Activated naive CD4-positive, alpha-beta T cell treated with anti-CD3 and anti-CD28 coated beads, Interleukin-2, amount 50 U/mL, for 72 hours (primary cell): ENCODE measurements at regions not wholly inside any gene's neighbourhood (a gene's known extent, or its start where the extent isn't known, plus 50 kb on each side); places are given as distances from the start of the nearest gene placed in this dataset.

Experiments used
- ATAC-seq, 2 donors: fragments of 150-1000 bp; cut with Tn5 transposase; 2 replicates each; pipeline ENCODE4 v1.10.0; 2021; ENCODE audit warnings: mild to moderate bottlenecking in 2 of 2, moderate library complexity in 2 of 2
- DNase-seq, 2 donors: peaks; one replicate each; pipeline ENCODE4 v3.0.0; 2021 to 2022; ENCODE audit warnings: low spot score in 2 of 2
- H3K27ac Mint-ChIP-seq, 2 donors: one replicate each; pipeline ENCODE4 v1.8.0; 2022; ENCODE audit warnings: mild to moderate bottlenecking in 2 of 2, mixed read lengths in 2 of 2
- H3K36me3 Mint-ChIP-seq, 2 donors: one replicate each; pipeline ENCODE4 v1.8.0; 2022; ENCODE audit warnings: mixed read lengths in 2 of 2
- H3K9me3 Mint-ChIP-seq, 2 donors: one replicate each; pipeline ENCODE4 v1.8.0; 2022; ENCODE audit warnings: mixed read lengths in 2 of 2

DNA sequence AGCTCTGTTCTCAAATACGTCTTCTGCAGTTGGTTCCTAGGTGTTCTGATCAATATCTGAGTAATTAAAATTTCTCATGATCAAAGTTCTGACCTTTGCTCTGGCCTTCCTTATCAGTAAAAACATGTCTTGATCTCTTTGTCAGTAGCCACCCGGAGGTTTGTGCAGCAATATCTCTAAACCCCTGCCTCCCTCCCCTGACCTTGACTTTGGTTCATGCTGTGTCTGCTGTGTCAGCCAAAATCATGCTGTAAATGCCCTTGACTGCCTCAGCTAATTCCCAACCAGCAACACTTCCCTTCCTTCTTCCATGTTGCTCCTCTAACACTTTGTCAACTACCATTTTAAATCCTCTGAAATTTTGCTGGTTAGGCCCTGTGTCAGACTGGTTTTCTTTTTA is 424.7 kb downstream of the FAM181B start:
- H3K27ac Mint-ChIP-seq, result no peak overlapping the region
- ATAC-seq, result no peak
- H3K9me3 Mint-ChIP-seq, result no peaks in the 10 kb centered on the region
- no peak for DNase-seq
- no peaks in the 10 kb centered on the region for H3K36me3 Mint-ChIP-seq

DNA sequence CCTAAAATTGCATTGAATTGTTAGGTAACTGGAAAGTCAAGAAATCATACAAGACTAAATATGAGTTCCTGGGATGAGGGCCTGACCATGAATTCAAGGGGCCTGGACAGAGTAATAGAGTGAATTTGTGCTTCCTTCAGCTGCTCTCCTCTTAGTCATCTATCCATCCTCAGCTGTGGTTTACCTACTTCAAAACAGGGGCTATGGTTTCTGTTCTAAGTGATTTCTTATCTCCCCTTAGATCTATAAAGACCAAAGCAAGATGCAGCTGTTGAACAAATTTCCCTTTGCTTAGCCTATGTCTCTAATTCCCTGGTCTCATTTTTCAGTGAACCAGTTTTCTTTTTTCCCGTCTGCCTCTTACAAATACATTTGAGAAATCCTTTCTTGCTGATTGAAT is 428.5 kb downstream of the FAM181B start:
- DNase-seq, result no peak
- no peak overlapping the region for H3K27ac Mint-ChIP-seq
- H3K36me3 Mint-ChIP-seq, result no peaks in the 10 kb centered on the region
- ATAC-seq, result no peak
- peaks cover 0 to 4% of the 10 kb centered on the region in 2 donors for H3K9me3 Mint-ChIP-seq

DNA sequence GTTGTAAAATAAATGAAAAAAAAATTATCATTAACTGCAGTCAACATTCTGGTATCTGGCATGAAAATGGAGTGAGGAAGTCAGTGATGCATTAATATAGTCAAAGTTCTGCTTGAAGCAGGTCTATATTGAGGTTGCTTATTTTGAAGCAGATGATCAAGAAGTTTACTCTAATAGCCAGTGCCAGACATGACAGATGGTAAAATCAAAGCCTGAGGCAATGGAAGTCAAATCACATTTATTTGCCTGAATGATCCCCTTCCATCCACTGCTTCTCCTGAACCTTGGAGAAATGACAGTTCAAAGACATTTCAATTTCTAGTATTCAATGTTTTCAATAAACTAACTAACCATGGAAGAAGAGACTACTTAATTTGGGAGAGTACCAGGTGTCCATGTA is 430.0 kb downstream of the FAM181B start:
- DNase-seq (no peak), ATAC-seq (no peak)
- Mint-ChIP-seq H3K36me3 (no peaks in the 10 kb centered on the region), H3K27ac (no peak overlapping the region), H3K9me3 (peaks cover 0 to 4% of the 10 kb centered on the region in 2 donors)

DNA sequence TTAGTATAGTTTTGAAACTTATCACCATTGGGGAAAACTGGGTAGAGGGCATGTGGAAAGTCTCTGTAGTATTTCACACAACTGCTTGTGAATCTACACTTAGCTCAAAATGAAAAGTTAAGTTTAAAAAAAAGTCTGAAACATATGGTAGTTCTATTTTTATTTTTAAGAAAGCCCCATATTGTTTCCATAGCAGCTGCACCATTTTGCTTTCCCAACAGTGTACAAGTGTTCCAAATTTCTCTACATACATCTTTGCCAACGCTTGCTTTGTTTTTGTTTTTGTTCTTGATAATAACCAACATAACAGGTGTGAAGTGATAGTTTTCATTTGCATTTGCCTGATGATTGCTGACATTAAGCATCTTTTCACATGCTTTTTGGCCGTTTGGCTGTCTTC is 445.2 kb downstream of the FAM181B start:
- DNase-seq (no peak), ATAC-seq (no peak)
- Mint-ChIP-seq H3K36me3 (no peaks in the 10 kb centered on the region), H3K9me3 (peaks cover 3 to 4% of the 10 kb centered on the region in 2 donors), H3K27ac (no peak overlapping the region)

DNA sequence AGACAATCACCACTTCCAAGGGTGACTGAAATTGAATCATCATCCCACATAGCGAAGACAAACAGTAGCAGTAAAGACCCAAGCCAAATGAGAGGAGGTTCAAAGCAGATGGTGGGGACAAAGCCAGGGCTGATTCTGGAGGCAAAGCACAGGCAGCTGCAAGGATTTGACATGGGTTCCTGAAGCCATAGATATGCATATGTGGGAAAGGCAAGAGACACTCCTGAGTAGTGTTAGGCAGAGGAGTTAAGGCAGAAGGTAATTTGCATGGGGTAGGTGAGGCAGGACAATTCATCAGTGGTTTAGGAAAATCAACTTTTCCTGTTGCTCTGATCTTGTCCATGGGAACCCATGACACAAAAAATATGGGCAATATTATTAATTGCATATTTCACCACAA is 462.8 kb downstream of the FAM181B start:
- Mint-ChIP-seq H3K27ac (no peak overlapping the region), H3K36me3 (no peaks in the 10 kb centered on the region), H3K9me3 (no peaks in the 10 kb centered on the region)
- DNase-seq, result no peak
- no peak for ATAC-seq

DNA sequence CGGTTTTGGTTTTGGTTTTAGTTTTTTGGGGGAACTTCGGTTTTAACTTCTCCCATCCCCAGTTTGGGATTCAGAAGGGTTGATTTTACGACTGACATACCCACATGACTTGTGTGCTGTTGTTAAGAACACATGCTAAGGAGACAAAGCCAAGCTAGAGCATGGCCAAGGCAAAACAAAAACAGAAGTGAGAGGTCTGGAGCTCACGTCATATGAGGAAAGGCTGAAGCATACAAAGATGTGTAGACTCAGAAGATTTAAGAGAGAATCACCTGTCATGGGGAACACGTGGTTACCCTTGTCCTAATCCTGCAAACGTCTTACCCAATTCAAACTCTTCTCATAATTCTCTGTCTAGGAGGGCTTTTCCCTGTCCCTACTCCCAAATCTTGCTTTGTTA is 465.0 kb downstream of the FAM181B start:
- DNase-seq (no peak), ATAC-seq (no peak)
- H3K9me3 Mint-ChIP-seq, result no peaks in the 10 kb centered on the region
- no peak overlapping the region for H3K27ac Mint-ChIP-seq
- no peaks in the 10 kb centered on the region for H3K36me3 Mint-ChIP-seq

DNA sequence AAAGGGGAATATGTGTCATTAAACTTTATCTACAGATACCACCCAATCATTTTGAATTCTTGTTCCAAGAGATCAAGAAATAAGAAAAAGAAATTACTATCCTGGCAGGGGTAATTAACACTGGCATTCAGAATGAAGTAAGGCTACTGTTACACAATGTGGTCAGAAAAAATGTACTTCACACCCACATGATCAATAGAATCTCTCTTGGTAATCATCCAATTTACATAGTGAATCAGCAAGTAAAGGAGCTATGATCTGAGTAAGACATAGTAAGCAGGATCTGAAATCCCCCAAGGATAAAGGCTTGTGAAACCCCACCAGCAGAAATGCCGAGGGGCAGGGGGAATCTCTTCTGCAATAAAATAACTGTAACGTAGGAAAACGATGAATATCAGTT is 466.5 kb downstream of the FAM181B start:
- H3K9me3 Mint-ChIP-seq, result no peaks in the 10 kb centered on the region
- no peak for ATAC-seq
- DNase-seq, result no peak
- no peaks in the 10 kb centered on the region for H3K36me3 Mint-ChIP-seq
- no peak overlapping the region for H3K27ac Mint-ChIP-seq

DNA sequence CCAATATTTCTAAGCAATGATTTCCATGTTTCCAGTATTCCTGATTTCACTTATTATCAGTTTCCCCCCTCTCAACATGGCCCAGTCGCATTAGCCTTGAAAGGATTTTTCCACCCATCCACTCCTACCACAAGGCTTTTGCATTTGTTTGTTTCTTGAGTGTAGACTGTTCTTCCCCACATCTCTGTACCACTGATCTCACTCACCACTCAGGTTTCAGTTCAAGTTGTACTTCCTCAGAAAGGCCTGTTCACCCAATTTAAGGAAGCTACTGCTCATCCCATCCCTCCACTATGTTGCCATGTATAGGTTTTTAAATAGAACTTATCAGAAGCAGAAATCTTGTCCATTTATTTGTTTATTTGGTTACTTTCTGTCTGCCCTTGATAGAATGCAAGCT is 472.3 kb downstream of the FAM181B start:
- no peak for ATAC-seq
- Mint-ChIP-seq H3K36me3 (no peaks in the 10 kb centered on the region), H3K9me3 (no peaks in the 10 kb centered on the region), H3K27ac (no peak overlapping the region)
- DNase-seq, result no peak

DNA sequence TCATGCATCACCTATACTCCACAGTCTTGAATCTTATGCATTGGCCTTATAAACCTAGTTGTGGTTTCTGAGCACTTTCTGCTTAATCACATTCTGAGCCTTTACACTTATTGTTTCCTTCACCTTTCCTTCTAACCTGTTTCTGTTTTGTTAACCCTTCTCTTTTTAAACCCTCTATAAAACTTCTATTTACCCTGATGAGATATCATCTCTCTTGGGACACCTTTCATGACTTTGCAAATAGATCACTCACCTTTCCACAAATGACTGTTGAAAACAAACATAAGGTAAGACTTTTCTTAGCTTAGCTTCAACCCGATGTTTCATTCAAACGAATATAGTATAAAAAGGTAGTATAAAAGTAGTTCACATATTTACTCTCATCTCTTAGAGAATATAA is 483.6 kb downstream of the FAM181B start:
- no peak for DNase-seq
- no peaks in the 10 kb centered on the region for H3K9me3 Mint-ChIP-seq
- ATAC-seq, result no peak
- no peaks in the 10 kb centered on the region for H3K36me3 Mint-ChIP-seq
- no peak overlapping the region for H3K27ac Mint-ChIP-seq

DNA sequence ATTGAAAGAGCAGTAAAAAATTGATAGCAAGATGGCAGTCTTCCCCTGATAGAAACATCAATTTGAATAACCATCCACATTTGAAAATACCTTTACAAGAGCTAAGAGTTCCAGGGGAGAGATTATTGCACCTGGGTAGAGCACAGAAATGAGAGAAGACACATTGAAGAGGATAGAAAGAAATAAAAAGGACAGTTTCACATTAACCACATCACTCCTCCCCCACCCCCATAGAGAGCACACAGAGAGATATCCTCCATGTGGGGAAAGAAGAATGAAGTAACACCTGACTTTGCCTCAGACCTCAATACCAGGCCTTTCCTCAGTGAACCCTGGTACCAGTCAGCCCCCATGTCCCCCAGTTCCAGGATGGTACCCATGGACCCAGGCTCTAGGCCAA is 486.7 kb downstream of the FAM181B start:
- Mint-ChIP-seq H3K36me3 (no peaks in the 10 kb centered on the region), H3K27ac (no peak overlapping the region), H3K9me3 (no peaks in the 10 kb centered on the region)
- no peak for ATAC-seq
- DNase-seq, result no peak

DNA sequence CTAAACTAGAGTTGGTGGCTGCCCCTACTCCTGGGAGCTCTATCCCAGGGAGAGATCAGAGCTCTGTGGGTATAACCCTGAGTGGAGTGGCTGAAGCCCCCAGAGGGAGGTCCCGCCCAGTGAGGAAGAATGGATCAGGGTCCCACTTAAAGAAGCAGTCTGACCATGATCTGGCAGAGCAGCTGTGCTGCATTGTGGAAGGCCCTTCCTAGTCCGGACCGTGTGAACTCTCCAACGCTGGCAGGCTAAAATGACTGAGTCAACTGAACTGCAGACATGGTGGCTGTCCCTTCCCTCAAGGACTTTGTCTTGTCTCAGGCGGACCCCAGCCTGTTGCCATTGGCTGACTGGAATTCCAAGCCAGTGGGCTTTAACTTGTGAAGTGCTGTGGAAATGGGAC is 494.2 kb downstream of the FAM181B start:
- Mint-ChIP-seq H3K9me3 (no peaks in the 10 kb centered on the region), H3K36me3 (no peaks in the 10 kb centered on the region), H3K27ac (no peak overlapping the region)
- DNase-seq, result no peak
- no peak for ATAC-seq

DNA sequence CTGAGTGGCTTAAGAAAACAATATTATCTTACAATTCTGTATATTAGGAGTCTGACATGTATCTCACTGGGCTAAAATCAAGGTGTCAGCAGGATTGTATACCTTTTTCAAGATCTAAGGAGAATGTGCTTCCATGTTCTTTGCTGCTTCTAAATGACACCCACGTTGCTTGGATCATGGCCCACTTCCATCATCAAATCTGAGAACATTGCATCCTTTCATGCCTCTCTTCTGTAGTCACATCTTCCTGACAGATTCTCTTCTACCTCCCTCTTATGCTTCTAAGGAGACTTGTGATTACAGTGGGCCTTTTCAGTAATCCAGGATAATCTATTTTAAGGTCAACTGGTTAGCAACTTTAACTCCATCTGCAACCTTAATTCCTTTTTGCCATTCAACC is 499.4 kb downstream of the FAM181B start:
- no peak for DNase-seq
- Mint-ChIP-seq H3K9me3 (no peaks in the 10 kb centered on the region), H3K36me3 (no peaks in the 10 kb centered on the region), H3K27ac (no peak overlapping the region)
- no peak for ATAC-seq

DNA sequence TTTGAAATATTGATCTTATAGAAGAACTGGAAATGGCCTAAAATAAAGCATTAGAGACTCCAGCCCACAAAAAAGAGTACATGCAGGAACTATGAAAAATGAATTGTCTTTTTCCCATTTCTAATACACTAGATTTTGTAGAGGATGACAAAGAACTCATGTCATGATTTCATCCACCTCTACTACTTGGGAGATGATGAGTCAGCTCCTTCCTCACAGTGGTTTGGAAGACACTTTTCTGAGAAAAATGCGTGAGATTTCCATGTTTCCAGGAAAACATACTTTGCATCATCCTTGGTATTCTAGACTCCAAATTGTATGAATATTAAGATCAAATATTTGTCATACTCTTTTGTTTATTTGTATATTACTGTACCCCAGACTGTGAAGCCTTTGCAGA is 500.5 kb downstream of the FAM181B start:
- Mint-ChIP-seq H3K9me3 (no peaks in the 10 kb centered on the region), H3K36me3 (no peaks in the 10 kb centered on the region), H3K27ac (no peak overlapping the region)
- ATAC-seq (no peak), DNase-seq (no peak)

DNA sequence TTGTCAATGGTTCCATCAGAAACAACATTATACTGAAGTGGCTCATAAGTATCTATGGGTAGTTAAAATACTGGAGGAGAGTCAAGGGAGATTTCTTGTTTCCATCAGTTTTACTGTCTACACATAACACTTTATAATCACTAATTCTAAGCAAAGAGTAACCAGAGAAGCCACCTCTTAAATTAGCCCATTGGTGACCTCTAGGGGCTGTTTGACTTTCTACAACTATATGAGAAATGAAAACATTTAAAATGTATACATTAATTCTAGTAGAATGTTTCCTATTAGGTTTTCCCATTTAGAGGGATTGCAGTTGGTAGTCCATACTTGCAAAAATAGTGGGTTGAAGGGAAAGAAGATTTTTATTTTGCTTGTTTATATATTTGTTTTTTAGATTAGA is 504.3 kb downstream of the FAM181B start:
- DNase-seq (no peak), ATAC-seq (no peak)
- no peaks in the 10 kb centered on the region for H3K36me3 Mint-ChIP-seq
- H3K27ac Mint-ChIP-seq, result no peak overlapping the region
- H3K9me3 Mint-ChIP-seq, result no peaks in the 10 kb centered on the region

DNA sequence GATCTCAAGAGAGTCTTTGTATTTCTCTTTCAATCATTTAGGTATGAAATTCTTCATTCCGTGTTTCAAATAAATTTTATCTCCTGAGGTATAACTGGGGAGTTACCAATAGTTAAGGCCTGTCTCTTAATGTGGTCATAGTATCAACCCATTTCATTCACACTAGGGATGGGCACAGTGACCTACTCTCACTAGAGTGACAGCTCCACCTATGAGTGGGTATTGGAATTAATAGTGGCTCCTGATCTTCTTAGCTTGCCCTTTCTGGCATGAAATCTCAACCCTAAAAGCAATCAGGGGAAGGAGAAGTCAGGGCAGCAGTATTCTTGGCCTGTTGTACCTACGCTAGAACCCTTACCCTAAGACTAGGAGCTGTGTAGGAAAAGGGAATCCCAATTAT is 507.7 kb downstream of the FAM181B start:
- ATAC-seq, result no peak
- H3K9me3 Mint-ChIP-seq, result no peaks in the 10 kb centered on the region
- no peaks in the 10 kb centered on the region for H3K36me3 Mint-ChIP-seq

DNA sequence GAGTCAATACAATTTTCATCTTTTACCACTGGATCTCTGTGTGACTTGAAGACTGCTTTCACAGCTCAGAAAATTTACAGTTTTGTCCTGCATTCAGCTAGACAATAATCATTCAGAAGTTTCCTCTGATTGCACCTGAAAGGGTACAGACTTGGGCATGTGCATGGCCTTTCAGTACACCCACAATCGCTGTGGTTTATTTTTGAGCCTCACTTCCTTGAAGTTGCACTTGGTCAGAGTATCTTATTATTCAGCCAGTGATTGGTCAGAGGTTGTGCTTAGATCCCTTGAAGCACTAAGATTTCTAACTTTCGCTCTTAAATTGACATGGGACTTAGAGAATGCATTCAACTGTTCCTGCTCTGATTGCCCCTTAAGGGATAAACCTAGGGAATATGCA is 508.2 kb downstream of the FAM181B start:
- H3K9me3 Mint-ChIP-seq, result no peaks in the 10 kb centered on the region
- ATAC-seq (no peak), DNase-seq (no peak)
- no peak overlapping the region for H3K27ac Mint-ChIP-seq
- no peaks in the 10 kb centered on the region for H3K36me3 Mint-ChIP-seq

More for the DNA sequence above, 507.7 kb downstream of the FAM181B start:
- no peak for DNase-seq
- H3K27ac Mint-ChIP-seq, result no peak overlapping the region

DNA sequence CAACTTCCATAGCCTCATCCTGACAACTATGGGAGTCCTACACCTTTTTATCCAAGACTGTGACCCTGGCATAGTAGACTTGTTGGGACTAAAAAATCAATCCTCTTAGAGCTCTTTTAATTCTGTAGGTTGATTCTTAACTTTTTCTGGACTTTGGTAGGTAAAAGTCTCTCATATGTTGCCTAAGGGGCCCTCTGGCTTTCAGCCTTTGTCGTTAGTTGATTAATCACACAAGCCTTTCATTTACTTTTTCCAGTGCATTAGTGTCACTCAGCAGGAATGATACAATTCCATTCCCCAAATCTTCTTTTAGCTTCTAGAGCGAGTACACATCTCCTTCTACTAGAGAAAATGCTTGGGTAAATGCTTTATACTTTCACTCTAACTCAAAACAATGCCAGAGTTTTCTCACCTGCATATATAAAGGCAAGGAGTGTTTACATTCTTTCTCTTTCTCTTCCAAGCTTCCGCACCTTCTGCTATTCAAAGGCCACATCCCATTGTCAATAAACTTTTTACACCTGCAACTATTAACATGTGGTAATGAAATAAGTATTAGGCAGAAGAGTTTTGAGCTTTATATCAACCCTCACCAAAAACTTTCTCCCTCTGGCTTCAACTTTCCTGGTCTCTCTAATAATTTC is 516.6 kb downstream of the FAM181B start:
- no peaks in the 10 kb centered on the region for H3K36me3 Mint-ChIP-seq
- no peak overlapping the region for H3K27ac Mint-ChIP-seq
- DNase-seq (no peak), ATAC-seq (no peak)
- H3K9me3 Mint-ChIP-seq, result no peaks in the 10 kb centered on the region

DNA sequence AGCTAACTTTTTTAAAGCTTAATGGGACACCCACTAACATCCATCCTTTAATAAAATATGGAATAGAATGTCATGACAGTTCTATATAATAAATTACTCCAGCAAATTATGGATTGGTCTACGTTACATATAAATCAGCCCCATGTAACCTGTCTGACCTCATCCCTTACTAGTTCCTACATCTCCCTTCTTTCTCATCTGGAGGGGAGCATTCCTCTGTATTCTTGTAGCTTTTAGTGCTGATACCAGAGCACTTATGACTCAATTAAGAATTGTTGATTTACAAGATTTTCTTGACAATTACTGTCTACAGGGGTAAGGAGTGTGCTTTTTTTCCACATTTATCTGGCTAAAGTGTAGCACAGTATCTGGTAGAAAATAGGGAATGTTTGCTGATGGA is 523.7 kb downstream of the FAM181B start:
- Mint-ChIP-seq H3K36me3 (no peaks in the 10 kb centered on the region), H3K9me3 (no peaks in the 10 kb centered on the region), H3K27ac (no peak overlapping the region)
- no peak for DNase-seq
- no peak for ATAC-seq

DNA sequence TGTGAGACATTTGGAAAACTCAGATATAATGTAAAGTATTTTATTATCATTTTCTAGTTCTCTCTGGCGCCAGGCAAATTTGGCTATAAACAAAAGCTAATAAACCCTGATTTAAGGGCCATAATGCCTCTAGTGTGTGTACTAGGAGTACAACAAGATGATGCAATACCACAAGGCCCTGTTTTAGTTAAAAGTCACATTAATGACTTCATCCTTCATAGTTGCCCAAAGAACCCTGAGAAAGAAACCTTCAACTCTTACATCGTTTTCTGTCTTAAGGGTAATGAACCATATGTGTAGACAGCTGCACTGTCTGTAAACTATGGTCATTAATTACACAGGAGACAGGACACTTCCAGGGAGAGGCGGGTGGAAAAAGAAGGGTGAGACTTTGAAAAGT is 538.4 kb downstream of the FAM181B start:
- H3K9me3 Mint-ChIP-seq, result no peaks in the 10 kb centered on the region
- no peak overlapping the region for H3K27ac Mint-ChIP-seq
- ATAC-seq (no peak), DNase-seq (no peak)
- no peaks in the 10 kb centered on the region for H3K36me3 Mint-ChIP-seq
